Stimulated activated CD4-positive, alpha-beta T cell treated with anti-CD3 and anti-CD28 coated beads, Interleukin-4, amount 100 ng/mL, for 48 hours (primary cell): ENCODE measurements at regions not wholly inside any gene's neighbourhood (a gene's known extent, or its start where the extent isn't known, plus 50 kb on each side); places are given as distances from the start of the nearest gene placed in this dataset.
"Not testable (repeated sequence)": the region's sequence is repeated elsewhere in the genome, so short reads cannot be mapped to it uniquely, and the experiment has no call there.

Source experiments
- DNase-seq, 2 donors: peaks; one replicate each; pipeline ENCODE4 v3.0.0-alpha.2; 2020; ENCODE audit warnings: low read depth in 2 of 2

DNA sequence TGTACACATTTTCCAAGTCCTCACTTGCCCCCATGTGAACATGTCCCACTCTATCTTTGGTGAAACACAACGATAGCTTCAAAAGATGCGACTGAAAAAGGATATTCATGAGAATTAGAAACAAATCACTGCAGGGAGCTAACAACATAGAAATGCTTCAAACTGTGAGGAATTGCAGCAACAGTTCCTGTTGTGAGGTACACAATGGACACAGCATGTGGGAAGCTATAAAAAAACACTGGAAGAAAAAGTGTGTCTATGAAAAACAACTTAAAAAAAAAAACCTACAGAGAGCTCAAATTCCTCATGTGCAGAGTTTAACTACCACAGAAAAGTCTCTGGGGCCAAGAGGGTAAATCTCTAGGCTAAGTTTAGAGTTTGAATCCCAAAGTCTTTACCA, 51.6 kb upstream of the BLTP1 start:
- DNase-seq: no peak

- DNase-seq: no peak
Observed at GRCh38 chr4:122099896-122100295, 52.2 kb upstream of the BLTP1 start.

GRCh38 chr4:122091836-122092405, 60.2 kb upstream of the BLTP1 start:
- no peak for DNase-seq

- DNase-seq: no peak
Observed at GRCh38 chr4:122091397-122091796, 60.7 kb upstream of the BLTP1 start.

- no peak for DNase-seq
Observed at GRCh38 chr4:122090989-122091388, 61.1 kb upstream of the BLTP1 start.

- no peak for DNase-seq
Observed at GRCh38 chr4:122086338-122087065, 65.6 kb upstream of the BLTP1 start.

GRCh38 chr4:122083989-122084388, 68.1 kb upstream of the BLTP1 start:
- DNase-seq: no peak

DNA sequence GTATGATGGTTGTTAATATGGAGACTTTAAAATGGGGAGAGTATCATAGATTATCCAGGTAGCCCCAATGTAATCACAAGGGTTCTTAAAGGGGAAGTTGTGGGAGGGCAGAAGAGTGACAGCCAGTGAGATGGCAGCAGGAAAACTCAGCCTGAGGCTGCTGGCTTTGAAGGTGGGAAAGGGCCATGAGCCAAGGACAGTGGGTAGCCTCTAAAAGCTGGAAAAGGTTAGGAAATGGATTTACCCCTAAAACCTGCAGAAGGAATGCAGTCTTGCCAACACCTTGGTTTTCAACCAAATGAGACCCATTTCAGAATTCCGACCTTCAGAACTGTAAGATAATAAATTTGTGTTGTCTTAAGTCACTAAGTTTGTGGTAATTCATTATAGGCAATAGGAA, 68.8 kb upstream of the BLTP1 start:
- no peak for DNase-seq

GRCh38 chr4:122082661-122083060, 69.5 kb upstream of the BLTP1 start:
- no peak for DNase-seq

DNA sequence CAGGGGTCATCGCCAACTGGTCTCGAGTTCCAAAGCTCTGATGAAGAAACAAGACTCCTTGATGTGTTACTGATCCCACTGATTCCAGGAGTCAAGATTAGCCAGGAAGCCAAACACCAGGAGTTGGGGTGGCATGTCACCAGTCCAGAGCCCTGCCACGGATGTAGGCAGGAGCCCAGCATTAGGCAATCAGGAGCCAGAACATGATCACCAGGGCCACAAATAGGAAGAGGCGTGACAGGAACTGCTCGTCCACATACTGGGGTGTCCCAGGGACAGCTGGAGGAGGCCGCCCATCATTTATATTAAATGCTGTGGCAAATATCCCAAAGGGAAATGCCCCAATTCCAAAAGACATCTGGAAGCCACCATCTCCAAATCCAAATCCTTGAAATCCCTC, 74.5 kb upstream of the BLTP1 start:
- DNase-seq: not testable (repeated sequence)

GRCh38 chr4:122076835-122077234, 75.3 kb upstream of the BLTP1 start:
- not testable (repeated sequence) for DNase-seq

DNA sequence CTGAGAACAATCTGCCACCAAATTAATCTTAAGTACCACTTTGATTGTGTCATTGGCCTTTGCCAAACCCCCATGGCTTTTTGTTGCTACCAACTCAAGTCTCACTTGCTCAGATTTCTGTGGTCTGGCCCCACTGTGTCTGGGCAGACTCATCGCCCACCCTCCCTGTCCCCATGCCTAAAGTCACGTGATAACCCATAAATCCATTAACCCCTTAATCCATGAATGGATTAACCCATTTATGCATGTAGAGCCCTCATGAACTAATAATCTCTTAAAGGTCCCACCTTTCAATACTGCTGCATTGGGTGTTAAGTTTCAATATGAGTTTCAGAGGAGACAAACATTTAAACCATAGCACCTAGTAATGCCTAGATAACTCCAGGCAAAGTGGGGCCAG, 78.5 kb upstream of the BLTP1 start:
- no peak for DNase-seq

- DNase-seq: no peak
Observed at GRCh38 chr4:122065915-122066314, 86.2 kb upstream of the BLTP1 start.

- no peak for DNase-seq
Observed at GRCh38 chr4:122065149-122065548, 87.0 kb upstream of the BLTP1 start.

DNA sequence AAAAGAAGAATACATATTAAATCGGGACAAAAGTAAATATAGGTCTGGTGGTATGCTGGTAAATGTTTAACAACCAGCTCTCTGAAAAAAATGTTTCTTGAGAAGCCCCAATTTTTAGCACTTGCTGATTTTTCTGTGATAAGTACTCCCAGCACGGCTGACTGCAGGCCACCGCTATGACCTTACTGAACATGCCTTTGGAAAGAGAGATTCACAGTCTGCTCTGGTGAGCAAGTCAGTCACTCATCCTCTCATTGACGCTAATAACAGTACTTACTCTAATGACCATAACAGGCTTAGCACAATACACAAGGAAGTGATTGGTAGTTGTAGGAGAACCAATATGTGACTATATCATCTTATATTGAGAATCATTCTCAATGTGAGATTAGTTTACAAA, 98.9 kb upstream of the BLTP1 start:
- DNase-seq: no peak

DNA sequence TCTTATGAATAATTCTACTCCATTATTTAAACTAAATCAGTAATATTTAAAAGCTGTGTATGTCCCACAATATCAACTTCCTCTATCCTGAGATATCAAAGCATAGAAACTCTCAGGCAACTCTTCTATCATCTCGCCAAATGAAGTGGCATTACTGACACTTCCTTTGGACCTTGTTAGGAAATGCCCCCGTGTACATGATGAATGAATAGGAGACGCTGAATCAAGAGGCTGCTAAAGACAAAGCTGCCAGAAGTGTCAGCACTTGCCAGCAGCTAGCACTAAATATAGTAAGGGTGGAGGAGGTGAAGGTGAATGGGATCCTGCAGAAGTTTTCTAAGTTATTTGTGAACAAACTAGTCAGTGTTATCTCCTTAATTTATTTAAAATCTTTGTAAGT, 99.5 kb upstream of the BLTP1 start:
- DNase-seq: no peak

DNA sequence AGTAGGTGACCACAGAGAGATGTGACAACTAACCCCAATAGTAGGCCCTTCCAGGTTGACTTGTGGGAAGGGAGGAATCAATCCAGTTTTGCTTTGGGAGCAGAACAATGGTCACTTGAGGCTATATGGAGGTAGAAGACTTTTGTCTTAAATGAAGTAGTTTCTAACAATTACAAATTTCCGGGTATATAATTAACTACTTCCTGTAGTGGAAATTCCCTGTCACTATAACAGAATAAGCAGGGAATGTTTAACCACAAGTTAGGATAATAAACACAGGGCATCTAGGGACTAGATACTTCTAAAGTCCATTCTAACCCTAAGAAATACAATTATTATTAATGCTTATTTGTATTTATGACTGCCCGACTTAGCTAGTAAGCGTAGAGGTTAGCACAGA, 99.0 kb upstream of the TRPC3 start:
- no peak for DNase-seq

- DNase-seq: no peak
Observed at GRCh38 chr4:122047456-122048425, 95.9 kb upstream of the TRPC3 start.

DNA sequence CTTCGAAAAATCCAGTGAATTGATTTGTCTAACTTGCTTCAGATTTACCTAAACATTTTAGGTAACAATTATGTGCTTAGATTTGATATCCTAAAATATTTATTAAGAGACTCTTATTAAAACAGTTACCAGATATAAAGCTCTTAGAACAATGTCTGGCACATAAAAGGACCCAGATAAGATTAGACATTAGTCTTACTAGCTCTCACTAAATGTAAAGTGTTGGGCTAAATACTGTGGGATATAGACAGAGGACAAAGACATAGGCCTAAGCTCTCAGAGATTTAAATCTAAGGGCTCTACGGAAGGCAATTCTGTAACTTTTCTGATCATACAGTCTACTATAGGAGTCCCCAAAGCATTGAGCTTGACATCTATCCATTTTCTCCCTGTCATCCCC, 94.4 kb upstream of the TRPC3 start:
- DNase-seq: no peak

GRCh38 chr4:122045533-122045932, 93.7 kb upstream of the TRPC3 start:
- DNase-seq: no peak

DNA sequence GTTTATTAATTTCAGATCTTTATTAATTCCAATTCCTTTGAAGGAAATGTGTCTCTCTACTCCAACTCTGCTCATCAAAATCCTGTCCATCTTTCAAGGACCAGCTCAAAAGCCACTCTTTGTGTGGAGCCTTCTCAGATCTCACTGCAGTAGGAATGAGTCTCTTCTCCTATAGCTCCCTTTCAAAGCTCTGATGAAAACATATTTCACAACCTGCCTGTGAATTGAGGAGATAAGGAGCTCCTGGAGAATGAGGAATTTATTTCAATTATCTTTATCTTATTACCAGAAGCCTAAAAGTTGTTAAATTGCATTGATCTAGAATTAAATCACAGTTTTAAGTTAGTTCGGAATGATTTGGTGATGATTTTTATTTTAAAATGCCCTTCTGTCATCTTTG, 92.6 kb upstream of the TRPC3 start:
- DNase-seq: no peak

DNA sequence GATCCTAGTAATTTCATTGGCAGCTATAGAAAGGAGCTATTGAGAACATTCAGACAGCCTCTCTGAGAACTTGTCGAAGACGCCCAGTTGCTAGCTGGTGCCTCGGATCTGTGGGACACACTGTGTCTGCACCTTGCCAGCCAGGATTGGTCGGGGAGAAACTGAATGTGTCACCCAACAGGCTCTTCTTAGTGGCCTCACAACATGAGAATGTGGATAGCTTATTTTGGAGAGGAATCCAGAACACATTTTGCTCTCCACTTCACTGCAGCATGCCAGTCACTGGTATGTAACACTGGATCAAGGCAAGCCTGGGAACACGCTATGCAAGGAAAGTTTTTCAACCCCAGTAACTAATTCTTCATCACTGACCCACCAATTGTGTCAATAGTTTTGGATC, 89.5 kb upstream of the TRPC3 start:
- no peak for DNase-seq

DNA sequence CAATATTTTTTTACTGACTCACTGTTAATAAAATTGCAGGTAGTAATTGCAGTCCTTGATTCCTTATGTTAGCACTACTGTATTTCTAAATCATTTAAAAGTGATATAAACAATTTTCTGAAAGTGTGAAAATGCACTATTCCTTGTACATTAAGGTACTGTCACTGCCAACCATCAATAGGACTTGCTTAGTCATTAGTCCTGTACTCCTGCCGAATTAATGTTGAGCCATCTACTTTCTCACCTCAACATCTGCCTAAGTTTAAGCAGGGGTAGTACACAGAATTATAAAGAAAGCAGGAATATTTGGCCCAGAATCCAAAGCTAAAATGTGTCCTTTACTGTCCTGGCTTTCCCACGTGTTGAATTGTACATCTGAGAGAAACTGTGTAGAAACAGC, 87.0 kb upstream of the TRPC3 start:
- DNase-seq: no peak
